Keratinocyte (primary cell): ENCODE measurements at regions not wholly inside any gene's neighbourhood (a gene's known extent, or its start where the extent isn't known, plus 50 kb on each side); places are given as distances from the start of the nearest gene placed in this dataset.

Experiments
- DNase-seq: peaks from one replicate; pipeline ENCODE4 v3.0.0-alpha.2; 2011; ENCODE audit warnings: low read depth, missing footprints, low spot score
- FAIRE-seq: peaks from 2 replicates; lab custom pipeline; 2011; peaks lifted over from hg19 to GRCh38; lab: Jason Lieb, UNC
- H2AFZ ChIP-seq: 2 replicates; pipeline ENCODE4 v1.6.0; 2012; ENCODE audit warnings: low read length, control low read depth, inconsistent platforms; ENCODE audit not compliant: control insufficient read depth
- H3K27ac ChIP-seq: 2 replicates; pipeline ENCODE4 v1.5.1; 2011; ENCODE audit warnings: low read length; ENCODE audit not compliant: control insufficient read depth, insufficient read depth
- H3K27me3 ChIP-seq: 3 replicates; pipeline ENCODE4 v1.6.0; 2011; ENCODE audit warnings: low read length; ENCODE audit not compliant: control insufficient read depth, insufficient read depth; ENCODE audit errors: extremely low read depth
- H3K36me3 ChIP-seq, 2 experiments: 2 replicates in 1 of 2; 3 replicates in 1 of 2; pipeline ENCODE4 v1.5.1; 2011; ENCODE audit warnings: low read length in 2 of 2, mild to moderate bottlenecking in 1 of 2; ENCODE audit not compliant: control insufficient read depth in 2 of 2, insufficient read depth in 2 of 2; ENCODE audit errors: extremely low read depth in 1 of 2
- H3K4me1 ChIP-seq: 3 replicates; pipeline ENCODE4 v1.5.1; 2011; ENCODE audit warnings: low read length; ENCODE audit not compliant: control insufficient read depth, insufficient read depth; ENCODE audit errors: extremely low read depth
- H3K4me2 ChIP-seq: 3 replicates; pipeline ENCODE4 v1.6.0; 2011; ENCODE audit warnings: low read depth, low read length; ENCODE audit not compliant: control insufficient read depth, insufficient read depth; ENCODE audit errors: extremely low read depth
- H3K4me3 ChIP-seq, 3 experiments: fragments of 200-600 bp in 1 of 3; sonication (generic) in 1 of 3; 2 replicates in 2 of 3; 3 replicates in 1 of 3; pipeline ENCODE4 v1.5.1; 2011 to 2016; ENCODE audit warnings: low read length in 3 of 3, mild to moderate bottlenecking in 3 of 3, control low read depth in 2 of 3, inconsistent platforms in 1 of 3, low read depth in 1 of 3, mixed read lengths in 1 of 3, mixed run types in 1 of 3, moderate library complexity in 1 of 3; ENCODE audit not compliant: control insufficient read depth in 2 of 3, insufficient read depth in 2 of 3; ENCODE audit errors: extremely low read depth in 1 of 3
- H3K79me2 ChIP-seq: 2 replicates; pipeline ENCODE4 v1.6.0; 2012; ENCODE audit warnings: low read length; ENCODE audit not compliant: control insufficient read depth, insufficient read depth
- H3K9ac ChIP-seq: 3 replicates; pipeline ENCODE4 v1.6.0; 2011; ENCODE audit warnings: low read length; ENCODE audit not compliant: control insufficient read depth, insufficient read depth; ENCODE audit errors: extremely low read depth
- H3K9me1 ChIP-seq: 3 replicates; pipeline ENCODE4 v1.6.0; 2011; ENCODE audit warnings: low read length; ENCODE audit not compliant: control insufficient read depth, insufficient read depth; ENCODE audit errors: extremely low read depth
- H3K9me3 ChIP-seq: 2 replicates; pipeline ENCODE4 v1.5.1; 2012; ENCODE audit warnings: low read depth, low read length; ENCODE audit not compliant: control insufficient read depth
- H4K20me1 ChIP-seq: 3 replicates; pipeline ENCODE4 v1.6.0; 2011; ENCODE audit warnings: low read length; ENCODE audit not compliant: control insufficient read depth, insufficient read depth; ENCODE audit errors: extremely low read depth
- EZH2 ChIP-seq: IDR thresholded peaks from one replicate; pipeline ENCODE4 v1.6.1; 2012; ENCODE audit warnings: inconsistent platforms, mild to moderate bottlenecking, low read length, moderate library complexity
- dilution Hi-C: fragments of 300-500 bp; cut with MboI; formaldehyde crosslinking; loops from one replicate; pipeline ENCODE4 v1.7.0; 2020; ENCODE audit warnings: low sequenced_read_pairs; ENCODE audit not compliant: extremely low pct_ligation_motif_present
- TF ChIP-seq, protein P1 (sequence below), 3 experiments: IDR thresholded peaks in 1 of 3; conservative IDR thresholded peaks in 1 of 3; optimal IDR thresholded peaks in 1 of 3; 2 replicates in 2 of 3; 3 replicates in 1 of 3; pipeline versions ENCODE3 to v1.5.1; 2011; ENCODE audit warnings: low read length in 3 of 3, mild to moderate bottlenecking in 3 of 3, moderate library complexity in 2 of 3, control low read depth in 1 of 3, inconsistent platforms in 1 of 3; ENCODE audit not compliant: insufficient read depth in 2 of 3; ENCODE audit errors: extremely low read depth in 1 of 3

DNA sequence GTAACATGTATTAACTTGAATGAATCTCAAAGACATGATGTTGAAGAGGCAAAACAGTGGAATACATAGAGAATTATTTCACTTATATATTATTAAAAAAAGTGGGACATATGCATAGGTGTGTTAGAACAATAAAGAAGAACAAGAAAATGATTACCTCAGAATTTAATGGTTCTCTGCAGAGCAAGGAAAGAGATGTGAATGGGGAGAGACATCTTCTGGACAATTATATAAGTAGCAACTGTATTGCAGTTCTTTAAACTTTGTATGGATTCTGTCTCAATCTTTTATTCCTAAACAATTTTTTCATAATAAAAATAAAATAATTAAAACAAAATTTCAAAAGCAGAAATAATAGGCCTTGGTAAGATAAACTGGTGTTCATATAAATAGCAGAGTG lies 674.9 kb upstream of the ADGRL4 start:
- H3K9ac ChIP-seq: no peak overlapping the region
- FAIRE-seq (no peak), DNase-seq (no peak)
- no peaks in the 10 kb centered on the region for H3K79me2 ChIP-seq
- H4K20me1 ChIP-seq: no peaks in the 10 kb centered on the region
- H3K4me3 ChIP-seq: no peak overlapping the region
- H3K9me3 ChIP-seq: no peaks in the 10 kb centered on the region
- no peak overlapping the region for H3K27ac ChIP-seq
- H3K27me3 ChIP-seq: no peaks in the 10 kb centered on the region
- no peaks in the 10 kb centered on the region for H3K9me1 ChIP-seq
- TF ChIP-seq, protein P1, sequence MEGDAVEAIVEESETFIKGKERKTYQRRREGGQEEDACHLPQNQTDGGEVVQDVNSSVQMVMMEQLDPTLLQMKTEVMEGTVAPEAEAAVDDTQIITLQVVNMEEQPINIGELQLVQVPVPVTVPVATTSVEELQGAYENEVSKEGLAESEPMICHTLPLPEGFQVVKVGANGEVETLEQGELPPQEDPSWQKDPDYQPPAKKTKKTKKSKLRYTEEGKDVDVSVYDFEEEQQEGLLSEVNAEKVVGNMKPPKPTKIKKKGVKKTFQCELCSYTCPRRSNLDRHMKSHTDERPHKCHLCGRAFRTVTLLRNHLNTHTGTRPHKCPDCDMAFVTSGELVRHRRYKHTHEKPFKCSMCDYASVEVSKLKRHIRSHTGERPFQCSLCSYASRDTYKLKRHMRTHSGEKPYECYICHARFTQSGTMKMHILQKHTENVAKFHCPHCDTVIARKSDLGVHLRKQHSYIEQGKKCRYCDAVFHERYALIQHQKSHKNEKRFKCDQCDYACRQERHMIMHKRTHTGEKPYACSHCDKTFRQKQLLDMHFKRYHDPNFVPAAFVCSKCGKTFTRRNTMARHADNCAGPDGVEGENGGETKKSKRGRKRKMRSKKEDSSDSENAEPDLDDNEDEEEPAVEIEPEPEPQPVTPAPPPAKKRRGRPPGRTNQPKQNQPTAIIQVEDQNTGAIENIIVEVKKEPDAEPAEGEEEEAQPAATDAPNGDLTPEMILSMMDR (optimal IDR thresholded peaks at IDR 0.05 in 1 of 3, IDR thresholded peaks at IDR 0.05 in 1 of 3, conservative IDR thresholded peaks at IDR 0.05 in 1 of 3; ENCODE audit: extremely low read depth in 1 of 3, insufficient read depth in 2 of 3, low read length in 3 of 3): no peak
- TF ChIP-seq EZH2: no peak
- H3K4me2 ChIP-seq: no peak overlapping the region
- H3K4me1 ChIP-seq: no peaks in the 10 kb centered on the region
- H2AFZ ChIP-seq: no peak overlapping the region
- dilution Hi-C loops: no loop called here
- no peaks in the 10 kb centered on the region for H3K36me3 ChIP-seq

DNA sequence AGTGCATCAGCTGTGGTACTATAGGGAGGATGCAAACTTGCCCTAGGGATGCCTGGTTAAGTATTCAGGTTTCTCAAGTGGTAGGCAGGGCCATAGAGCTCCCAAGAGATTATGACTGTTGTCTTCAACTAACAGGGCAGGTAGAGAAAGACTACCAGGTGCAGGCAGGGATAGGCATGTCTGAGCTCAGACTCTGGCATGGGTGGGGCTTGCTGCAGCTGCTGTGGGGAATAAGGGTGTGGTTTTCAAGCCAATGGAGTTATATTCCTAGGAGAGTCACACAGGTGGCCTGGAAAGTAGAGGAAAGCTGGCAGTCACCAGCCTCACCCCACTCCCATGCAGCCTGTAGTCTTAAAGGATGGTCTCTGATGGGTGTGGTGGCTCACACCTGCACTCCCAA lies 673.4 kb upstream of the ADGRL4 start:
- Histone ChIP-seq H2AFZ (no peak overlapping the region), H4K20me1 (no peaks in the 10 kb centered on the region), H3K79me2 (no peaks in the 10 kb centered on the region), H3K4me3 (no peak overlapping the region), H3K9me3 (no peaks in the 10 kb centered on the region), H3K36me3 (no peaks in the 10 kb centered on the region), H3K4me1 (no peaks in the 10 kb centered on the region), H3K27me3 (no peaks in the 10 kb centered on the region), H3K4me2 (no peak overlapping the region), H3K9ac (no peak overlapping the region), H3K27ac (no peak overlapping the region), H3K9me1 (no peaks in the 10 kb centered on the region)
- no peak for DNase-seq
- dilution Hi-C loops: no loop called here
- TF ChIP-seq EZH2: no peak
- TF ChIP-seq, protein P1 (optimal IDR thresholded peaks at IDR 0.05 in 1 of 3, IDR thresholded peaks at IDR 0.05 in 1 of 3, conservative IDR thresholded peaks at IDR 0.05 in 1 of 3; ENCODE audit: extremely low read depth in 1 of 3, insufficient read depth in 2 of 3, low read length in 3 of 3): no peak
- FAIRE-seq: no peak
